Gastrocnemius medialis (tissue), 4 donors: ENCODE measurements at regions not wholly inside any gene's neighbourhood (a gene's known extent, or its start where the extent isn't known, plus 50 kb on each side); places are given as distances from the start of the nearest gene placed in this dataset.

Source experiments
- ATAC-seq, 2 donors: fragments of 150-250 bp; one replicate each; pipeline ENCODE4 v1.9.1; 2016
- DNase-seq, 2 donors: peaks; one replicate each; pipeline ENCODE4 v3.0.0-alpha.2; 2019
- H3K27ac ChIP-seq, 4 donors: fragments of 200-600 bp; sonication (generic); 1 replicate in 1 of 4; 2 replicates in 3 of 4; pipeline ENCODE4 v1.5.1; 2016 to 2018; ENCODE audit warnings: mild to moderate bottlenecking in 2 of 4, moderate library complexity in 1 of 4
- H3K27me3 ChIP-seq, 3 donors: fragments of 200-600 bp; sonication (generic) in 2 of 3; 1 replicate in 1 of 3; 2 replicates in 2 of 3; pipeline versions ENCODE4 v1.5.1 to v1.6.0; 2016 to 2019; ENCODE audit warnings: mild to moderate bottlenecking in 1 of 3, moderate library complexity in 1 of 3
- H3K36me3 ChIP-seq, 2 donors: fragments of 200-600 bp; sonication (generic) in 1 of 2; one replicate each; pipeline ENCODE4 v1.5.1; 2017 to 2018
- H3K4me1 ChIP-seq, 2 donors: fragments of 200-600 bp; sonication (generic) in 1 of 2; one replicate each; pipeline ENCODE4 v1.5.1; 2016 to 2017; ENCODE audit warnings: mild to moderate bottlenecking in 2 of 2
- H3K4me3 ChIP-seq, 4 donors: fragments of 200-600 bp; sonication (generic) in 3 of 4; 1 replicate in 1 of 4; 2 replicates in 3 of 4; pipeline ENCODE4 v1.5.1; 2016 to 2019; ENCODE audit warnings: mild to moderate bottlenecking in 2 of 4
- H3K9me3 ChIP-seq, 3 donors: fragments of 200-600 bp; sonication (generic) in 2 of 3; 1 replicate in 1 of 3; 2 replicates in 2 of 3; pipeline ENCODE4 v1.5.1; 2016 to 2019
- CTCF ChIP-seq, 5 experiments: fragments of 450-650 bp in 3 of 5; fragments of 200-600 bp in 2 of 5; sonication (generic) in 2 of 5; IDR thresholded peaks in 4 of 5; conservative IDR thresholded peaks in 1 of 5; 1 replicate in 4 of 5; 2 replicates in 1 of 5; pipeline ENCODE4 v1.5.1; 2016 to 2019; ENCODE audit warnings: antibody characterized with exemption in 5 of 5, mild to moderate bottlenecking in 3 of 5, moderate library complexity in 3 of 5
- POLR2A ChIP-seq, 2 donors: fragments of 450-650 bp; IDR thresholded peaks; one replicate each; pipeline ENCODE4 v1.6.1; 2017; ENCODE audit warnings: antibody characterized with exemption in 2 of 2, mild to moderate bottlenecking in 2 of 2, moderate library complexity in 2 of 2
- in situ Hi-C, 4 donors: fragments of 200-750 bp; cut with MboI; loops; one replicate each; pipeline versions ENCODE4 v1.15.0 to v1.8.0; 2017; ENCODE audit warnings: low sequenced_read_pairs in 4 of 4
- intact Hi-C: fragments of 100-400 bp; cut with DNase I; formaldehyde crosslinking; loops from one replicate; pipeline ENCODE4 v1.15.1; 2023; ENCODE audit warnings: low total_unique reads

GRCh38 chr12:111068290-111068689 is 147.9 kb upstream of the MYL2 start:
- Histone ChIP-seq H3K4me3 (no peak overlapping the region), H3K27me3 (peaks cover 0 to 13% (median 0%) of the 10 kb centered on the region in 3 donors), H3K9me3 (no peaks in the 10 kb centered on the region), H3K4me1 (no peaks in the 10 kb centered on the region), H3K36me3 (no peaks in the 10 kb centered on the region), H3K27ac (no peak overlapping the region)
- no peak for TF ChIP-seq CTCF (IDR thresholded peaks at IDR 0.05 in 4 of 5, conservative IDR thresholded peaks at IDR 0.05 in 1 of 5)
- no peak for DNase-seq
- intact Hi-C loops = no loop called here
- no peak for ATAC-seq
- in situ Hi-C loops = no loop called here

- ATAC-seq = no peak
- intact Hi-C loops = no loop called here
- Histone ChIP-seq H3K4me1 (no peaks in the 10 kb centered on the region), H3K27me3 (peaks cover 0 to 10% (median 0%) of the 10 kb centered on the region in 3 donors), H3K36me3 (no peaks in the 10 kb centered on the region), H3K27ac (no peak overlapping the region), H3K4me3 (no peak overlapping the region), H3K9me3 (no peaks in the 10 kb centered on the region)
- peak in 1 of 2 donors; percentile 39 for DNase-seq
- no peak for TF ChIP-seq CTCF (IDR thresholded peaks at IDR 0.05 in 4 of 5, conservative IDR thresholded peaks at IDR 0.05 in 1 of 5)
- no peak for TF ChIP-seq POLR2A (IDR thresholded peaks at IDR 0.05)
- in situ Hi-C loops = no loop called here
Observed at GRCh38 chr12:111067498-111067897, 147.1 kb upstream of the MYL2 start.

- Histone ChIP-seq H3K4me1 (no peaks in the 10 kb centered on the region), H3K27ac (no peak overlapping the region), H3K36me3 (no peaks in the 10 kb centered on the region), H3K4me3 (no peak overlapping the region), H3K9me3 (no peaks in the 10 kb centered on the region), H3K27me3 (peaks cover 0 to 10% (median 0%) of the 10 kb centered on the region in 3 donors)
- in situ Hi-C loops (no loop called here), intact Hi-C loops (no loop called here)
- no peak for TF ChIP-seq CTCF (IDR thresholded peaks at IDR 0.05 in 4 of 5, conservative IDR thresholded peaks at IDR 0.05 in 1 of 5)
- no peak for TF ChIP-seq POLR2A (IDR thresholded peaks at IDR 0.05)
- no peak for ATAC-seq
- no peak for DNase-seq
Observed at GRCh38 chr12:111066744-111067437, 146.5 kb upstream of the MYL2 start.

GRCh38 chr12:111064982-111065381 is 144.6 kb upstream of the MYL2 start:
- H3K9me3 ChIP-seq = no peaks in the 10 kb centered on the region
- TF ChIP-seq POLR2A (IDR thresholded peaks at IDR 0.05) = no peak
- no peak for TF ChIP-seq CTCF (IDR thresholded peaks at IDR 0.05 in 4 of 5, conservative IDR thresholded peaks at IDR 0.05 in 1 of 5)
- no peaks in the 10 kb centered on the region for H3K4me1 ChIP-seq
- H3K36me3 ChIP-seq = no peaks in the 10 kb centered on the region
- peaks cover 0 to 10% (median 0%) of the 10 kb centered on the region in 3 donors for H3K27me3 ChIP-seq
- ATAC-seq (no peak), DNase-seq (no peak)
- intact Hi-C loops = no loop called here
- in situ Hi-C loops = no loop called here
- H3K27ac ChIP-seq = no peak overlapping the region
- H3K4me3 ChIP-seq = no peak overlapping the region

GRCh38 chr12:111064154-111064553 is 143.8 kb upstream of the MYL2 start:
- Histone ChIP-seq H3K36me3 (no peaks in the 10 kb centered on the region), H3K4me1 (no peaks in the 10 kb centered on the region), H3K27me3 (peaks cover 0 to 5% (median 0%) of the 10 kb centered on the region in 3 donors), H3K9me3 (no peaks in the 10 kb centered on the region), H3K27ac (no peak overlapping the region), H3K4me3 (no peak overlapping the region)
- ATAC-seq (no peak), DNase-seq (no peak)
- in situ Hi-C loops = no loop called here
- no peak for TF ChIP-seq CTCF (IDR thresholded peaks at IDR 0.05 in 4 of 5, conservative IDR thresholded peaks at IDR 0.05 in 1 of 5)
- no peak for TF ChIP-seq POLR2A (IDR thresholded peaks at IDR 0.05)
- intact Hi-C loops = no loop called here
